ENCODE measurements at regions not wholly inside any gene's neighbourhood (a gene's known extent, or its start where the extent isn't known, plus 50 kb on each side); places are given as distances from the start of the nearest gene placed in this dataset.

- Mint-ChIP-seq H3K9me3 (ENCODE audit: unreplicated experiment) (peaks cover 2% of the 10 kb centered on the region), H3K36me3 (ENCODE audit: low read depth, unreplicated experiment) (peaks cover 4% of the 10 kb centered on the region), H3K27me3 (ENCODE audit: low read depth, unreplicated experiment) (no peaks in the 10 kb centered on the region), H3K4me1 (ENCODE audit: low read depth, unreplicated experiment) (peaks cover 22% of the 10 kb centered on the region), H3K4me3 (ENCODE audit: unreplicated experiment) (no peak overlapping the region), H3K27ac (ENCODE audit: unreplicated experiment) (no peak overlapping the region)
- Histone ChIP-seq H3K4me2 (ENCODE audit: low read length) (no peak overlapping the region), H2AFZ (ENCODE audit: low read depth, low read length) (no peak overlapping the region), H3K79me2 (ENCODE audit: insufficient read depth, low read length) (no peaks in the 10 kb centered on the region), H3K9ac (ENCODE audit: low read length) (no peak overlapping the region), H3K4me3 (ENCODE audit: insufficient read depth, low read depth, low read length) (no peak overlapping the region), H3K4me1 (ENCODE audit: insufficient read depth, low read length) (peaks cover 16% of the 10 kb centered on the region), H3K9me3 (ENCODE audit: insufficient read depth, low read depth, low read length) (no peaks in the 10 kb centered on the region), H3K27me3 (ENCODE audit: insufficient read depth, low read length) (no peaks in the 10 kb centered on the region), H3K27ac (ENCODE audit: low read depth, low read length) (no peak overlapping the region), H3K36me3 (ENCODE audit: insufficient read depth, low read length) (no peaks in the 10 kb centered on the region), H4K20me1 (ENCODE audit: insufficient read depth, low read length) (no peaks in the 10 kb centered on the region)
- no peak for TF ChIP-seq EZH2 (IDR thresholded peaks at IDR 0.05; ENCODE audit: insufficient read depth, low read length)
- TF ChIP-seq, protein P1, sequence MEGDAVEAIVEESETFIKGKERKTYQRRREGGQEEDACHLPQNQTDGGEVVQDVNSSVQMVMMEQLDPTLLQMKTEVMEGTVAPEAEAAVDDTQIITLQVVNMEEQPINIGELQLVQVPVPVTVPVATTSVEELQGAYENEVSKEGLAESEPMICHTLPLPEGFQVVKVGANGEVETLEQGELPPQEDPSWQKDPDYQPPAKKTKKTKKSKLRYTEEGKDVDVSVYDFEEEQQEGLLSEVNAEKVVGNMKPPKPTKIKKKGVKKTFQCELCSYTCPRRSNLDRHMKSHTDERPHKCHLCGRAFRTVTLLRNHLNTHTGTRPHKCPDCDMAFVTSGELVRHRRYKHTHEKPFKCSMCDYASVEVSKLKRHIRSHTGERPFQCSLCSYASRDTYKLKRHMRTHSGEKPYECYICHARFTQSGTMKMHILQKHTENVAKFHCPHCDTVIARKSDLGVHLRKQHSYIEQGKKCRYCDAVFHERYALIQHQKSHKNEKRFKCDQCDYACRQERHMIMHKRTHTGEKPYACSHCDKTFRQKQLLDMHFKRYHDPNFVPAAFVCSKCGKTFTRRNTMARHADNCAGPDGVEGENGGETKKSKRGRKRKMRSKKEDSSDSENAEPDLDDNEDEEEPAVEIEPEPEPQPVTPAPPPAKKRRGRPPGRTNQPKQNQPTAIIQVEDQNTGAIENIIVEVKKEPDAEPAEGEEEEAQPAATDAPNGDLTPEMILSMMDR (IDR thresholded peaks at IDR 0.05; ENCODE audit: insufficient read depth, low read depth, low read length): no peak
- DNase-seq (ENCODE audit: low read depth) (no peak), FAIRE-seq (no peak)
Measured at GRCh38 chr1:93778457-93778856, 96.8 kb upstream of the BCAR3 start.

GRCh38 chr1:93777255-93777654, 95.6 kb upstream of the BCAR3 start:
- no peak overlapping the region for H2AFZ ChIP-seq (ENCODE audit: low read depth, low read length)
- DNase-seq (ENCODE audit: low read depth): no peak
- H3K4me1 Mint-ChIP-seq (ENCODE audit: low read depth, unreplicated experiment): peaks cover 22% of the 10 kb centered on the region

DNA sequence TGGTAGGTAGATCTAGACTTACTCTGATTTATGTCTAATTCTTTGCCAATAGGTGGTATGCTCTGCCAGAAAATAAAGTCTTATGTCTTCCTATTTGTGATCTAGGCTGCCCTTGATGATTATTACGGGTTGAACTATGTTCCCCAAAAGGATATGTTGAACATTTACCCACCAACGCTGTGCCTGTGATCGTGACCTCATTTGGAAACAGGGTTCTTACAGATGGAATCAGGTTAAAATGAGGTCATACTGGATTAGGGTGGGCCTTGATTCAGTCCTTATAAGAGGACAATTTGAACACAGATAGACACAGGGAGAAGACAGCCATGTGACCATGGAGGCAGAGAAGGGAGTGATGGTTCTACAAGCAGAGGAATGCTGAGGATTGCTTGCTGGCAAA, 95.1 kb upstream of the BCAR3 start:
- FAIRE-seq (no peak), DNase-seq (ENCODE audit: low read depth) (no peak)
- Mint-ChIP-seq H3K9me3 (ENCODE audit: unreplicated experiment) (peaks cover 2% of the 10 kb centered on the region), H3K27ac (ENCODE audit: unreplicated experiment) (peak overlapping the region; percentile 20), H3K36me3 (ENCODE audit: low read depth, unreplicated experiment) (peaks cover 4% of the 10 kb centered on the region), H3K4me1 (ENCODE audit: low read depth, unreplicated experiment) (peaks cover 22% of the 10 kb centered on the region), H3K4me3 (ENCODE audit: unreplicated experiment) (no peak overlapping the region), H3K27me3 (ENCODE audit: low read depth, unreplicated experiment) (no peaks in the 10 kb centered on the region)
- peaks cover 16% of the 10 kb centered on the region for H3K4me1 ChIP-seq (ENCODE audit: insufficient read depth, low read length)
- H3K9me3 ChIP-seq (ENCODE audit: insufficient read depth, low read depth, low read length): no peaks in the 10 kb centered on the region
- no peak overlapping the region for H2AFZ ChIP-seq (ENCODE audit: low read depth, low read length)
- TF ChIP-seq, protein P1 (IDR thresholded peaks at IDR 0.05; ENCODE audit: insufficient read depth, low read depth, low read length): no peak
- no peak for TF ChIP-seq EZH2 (IDR thresholded peaks at IDR 0.05; ENCODE audit: insufficient read depth, low read length)
- no peak overlapping the region for H3K9ac ChIP-seq (ENCODE audit: low read length)
- H3K27ac ChIP-seq (ENCODE audit: low read depth, low read length): no peak overlapping the region
- H3K79me2 ChIP-seq (ENCODE audit: insufficient read depth, low read length): no peaks in the 10 kb centered on the region
- H3K36me3 ChIP-seq (ENCODE audit: insufficient read depth, low read length): no peaks in the 10 kb centered on the region
- no peak overlapping the region for H3K4me3 ChIP-seq (ENCODE audit: insufficient read depth, low read depth, low read length)
- H4K20me1 ChIP-seq (ENCODE audit: insufficient read depth, low read length): no peaks in the 10 kb centered on the region
- no peak overlapping the region for H3K4me2 ChIP-seq (ENCODE audit: low read length)
- no peaks in the 10 kb centered on the region for H3K27me3 ChIP-seq (ENCODE audit: insufficient read depth, low read length)

More at GRCh38 chr1:93777255-93777654, 95.6 kb upstream of the BCAR3 start:
- H3K27ac Mint-ChIP-seq (ENCODE audit: unreplicated experiment): no peak overlapping the region
- TF ChIP-seq EZH2 (IDR thresholded peaks at IDR 0.05; ENCODE audit: insufficient read depth, low read length): no peak
- TF ChIP-seq, protein P1 (IDR thresholded peaks at IDR 0.05; ENCODE audit: insufficient read depth, low read depth, low read length): no peak
- Histone ChIP-seq H4K20me1 (ENCODE audit: insufficient read depth, low read length) (no peaks in the 10 kb centered on the region), H3K27me3 (ENCODE audit: insufficient read depth, low read length) (no peaks in the 10 kb centered on the region), H3K4me3 (ENCODE audit: insufficient read depth, low read depth, low read length) (no peak overlapping the region), H3K9me3 (ENCODE audit: insufficient read depth, low read depth, low read length) (no peaks in the 10 kb centered on the region), H3K4me1 (ENCODE audit: insufficient read depth, low read length) (peaks cover 16% of the 10 kb centered on the region), H3K4me2 (ENCODE audit: low read length) (no peak overlapping the region), H3K79me2 (ENCODE audit: insufficient read depth, low read length) (no peaks in the 10 kb centered on the region), H3K36me3 (ENCODE audit: insufficient read depth, low read length) (no peaks in the 10 kb centered on the region), H3K27ac (ENCODE audit: low read depth, low read length) (no peak overlapping the region), H3K9ac (ENCODE audit: low read length) (no peak overlapping the region)
- H3K9me3 Mint-ChIP-seq (ENCODE audit: unreplicated experiment): peaks cover 2% of the 10 kb centered on the region
- no peak overlapping the region for H3K4me3 Mint-ChIP-seq (ENCODE audit: unreplicated experiment)
- no peaks in the 10 kb centered on the region for H3K27me3 Mint-ChIP-seq (ENCODE audit: low read depth, unreplicated experiment)
- H3K36me3 Mint-ChIP-seq (ENCODE audit: low read depth, unreplicated experiment): peaks cover 4% of the 10 kb centered on the region
- no peak for FAIRE-seq
